ENCODE measurements at regions not wholly inside any gene's neighbourhood (a gene's known extent, or its start where the extent isn't known, plus 50 kb on each side); places are given as distances from the start of the nearest gene placed in this dataset.

DNA sequence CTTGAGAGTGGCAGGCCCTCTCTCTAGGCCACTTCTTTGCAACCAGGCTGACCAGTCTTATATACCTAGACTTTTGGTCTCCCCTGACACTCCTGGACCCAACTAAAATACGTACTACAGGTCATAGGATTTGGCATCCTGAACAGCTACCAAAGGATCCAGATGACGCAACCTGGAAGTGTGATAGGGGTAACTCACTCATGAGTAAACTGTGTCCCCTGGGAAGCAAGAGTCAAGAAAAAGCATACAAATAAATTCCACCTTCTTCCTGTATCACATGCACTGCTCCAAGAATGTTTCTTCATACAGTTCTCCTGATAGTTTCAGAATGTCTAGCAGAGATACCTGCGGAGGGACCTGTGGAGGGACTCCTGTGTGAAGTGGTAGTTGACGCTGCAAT, 172.3 kb downstream of the MDFIC start:
- no peaks in the 10 kb centered on the region for H3K9me3 ChIP-seq (ENCODE audit: control insufficient read depth in 2 of 3, insufficient read depth in 1 of 3, low read length in 3 of 3)
- no peak for FAIRE-seq
- intact Hi-C loops (cut with DNase I), result no loop called here
- no peaks in the 10 kb centered on the region for H3K27me3 ChIP-seq (ENCODE audit: control insufficient read depth, insufficient read depth, low read length)
- no peaks in the 10 kb centered on the region for H3K4me1 ChIP-seq (ENCODE audit: control insufficient read depth in 2 of 3, insufficient read depth in 2 of 3, low read depth in 1 of 3, low read length in 3 of 3)
- H3K9ac ChIP-seq (ENCODE audit: low read length in 3 of 3), result no peak overlapping the region
- H3K4me3 ChIP-seq (ENCODE audit: low read length in 3 of 3), result no peak overlapping the region
- no peak overlapping the region for H3K27ac ChIP-seq (ENCODE audit: low read depth in 2 of 2, low read length in 2 of 2)
- no peaks in the 10 kb centered on the region for H3K36me3 ChIP-seq (ENCODE audit: control insufficient read depth in 2 of 3, insufficient read depth in 3 of 3, low read length in 3 of 3)
- DNase-seq, result no peak
- TF ChIP-seq, protein P1, sequence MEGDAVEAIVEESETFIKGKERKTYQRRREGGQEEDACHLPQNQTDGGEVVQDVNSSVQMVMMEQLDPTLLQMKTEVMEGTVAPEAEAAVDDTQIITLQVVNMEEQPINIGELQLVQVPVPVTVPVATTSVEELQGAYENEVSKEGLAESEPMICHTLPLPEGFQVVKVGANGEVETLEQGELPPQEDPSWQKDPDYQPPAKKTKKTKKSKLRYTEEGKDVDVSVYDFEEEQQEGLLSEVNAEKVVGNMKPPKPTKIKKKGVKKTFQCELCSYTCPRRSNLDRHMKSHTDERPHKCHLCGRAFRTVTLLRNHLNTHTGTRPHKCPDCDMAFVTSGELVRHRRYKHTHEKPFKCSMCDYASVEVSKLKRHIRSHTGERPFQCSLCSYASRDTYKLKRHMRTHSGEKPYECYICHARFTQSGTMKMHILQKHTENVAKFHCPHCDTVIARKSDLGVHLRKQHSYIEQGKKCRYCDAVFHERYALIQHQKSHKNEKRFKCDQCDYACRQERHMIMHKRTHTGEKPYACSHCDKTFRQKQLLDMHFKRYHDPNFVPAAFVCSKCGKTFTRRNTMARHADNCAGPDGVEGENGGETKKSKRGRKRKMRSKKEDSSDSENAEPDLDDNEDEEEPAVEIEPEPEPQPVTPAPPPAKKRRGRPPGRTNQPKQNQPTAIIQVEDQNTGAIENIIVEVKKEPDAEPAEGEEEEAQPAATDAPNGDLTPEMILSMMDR (IDR thresholded peaks at IDR 0.05; ENCODE audit: borderline replicate concordance, extremely low read depth, insufficient read depth), result no peak

DNA sequence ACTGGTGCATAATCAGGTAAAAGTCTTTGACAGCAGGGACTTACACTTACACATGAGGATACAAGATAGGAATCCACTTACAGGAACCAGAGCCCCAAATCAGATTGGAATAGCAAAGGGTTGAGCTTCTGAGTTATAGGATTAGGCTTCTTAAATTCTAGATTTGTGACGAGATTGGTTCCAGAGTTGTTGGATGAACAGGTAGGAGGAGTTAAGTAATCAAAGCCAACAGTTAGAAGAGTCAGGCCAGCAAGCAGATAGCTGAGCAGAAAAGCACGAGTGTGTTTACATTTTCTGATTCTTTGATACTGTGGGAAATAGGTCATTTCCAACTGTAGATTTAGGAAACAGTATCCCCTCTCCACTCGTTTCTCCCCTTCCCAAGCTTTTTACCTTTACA, 167.0 kb downstream of the MDFIC start:
- no peak overlapping the region for H3K4me3 ChIP-seq (ENCODE audit: low read length in 3 of 3)
- TF ChIP-seq, protein P1 (IDR thresholded peaks at IDR 0.05; ENCODE audit: borderline replicate concordance, extremely low read depth, insufficient read depth), result no peak
- no peak for FAIRE-seq
- no peaks in the 10 kb centered on the region for H3K4me1 ChIP-seq (ENCODE audit: control insufficient read depth in 2 of 3, insufficient read depth in 2 of 3, low read depth in 1 of 3, low read length in 3 of 3)
- no peaks in the 10 kb centered on the region for H3K36me3 ChIP-seq (ENCODE audit: control insufficient read depth in 2 of 3, insufficient read depth in 3 of 3, low read length in 3 of 3)
- H3K27me3 ChIP-seq (ENCODE audit: control insufficient read depth, insufficient read depth, low read length), result no peaks in the 10 kb centered on the region
- no peaks in the 10 kb centered on the region for H3K9me3 ChIP-seq (ENCODE audit: control insufficient read depth in 2 of 3, insufficient read depth in 1 of 3, low read length in 3 of 3)
- H3K9ac ChIP-seq (ENCODE audit: low read length in 3 of 3), result no peak overlapping the region
- DNase-seq, result no peak
- H3K27ac ChIP-seq (ENCODE audit: low read depth in 2 of 2, low read length in 2 of 2), result no peak overlapping the region
- intact Hi-C loops (cut with DNase I), result no loop called here

DNA sequence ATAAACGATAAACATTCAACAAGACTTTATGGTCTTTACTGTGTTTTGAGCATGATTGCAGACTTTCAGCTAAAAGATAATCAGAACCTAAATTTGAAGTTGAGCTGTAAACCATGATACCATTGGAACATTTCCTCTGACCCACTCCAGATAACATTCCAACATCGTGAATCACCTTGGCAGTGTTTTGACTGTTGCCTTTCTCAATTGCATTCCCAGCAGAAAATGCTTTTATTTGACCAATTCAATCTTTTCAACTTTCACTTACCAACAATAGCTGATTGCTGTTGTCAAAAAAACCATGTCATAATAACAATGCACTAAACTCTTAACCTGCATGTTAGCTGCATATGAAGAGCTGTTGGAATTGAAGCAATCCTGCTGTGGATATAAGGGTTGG, 165.5 kb downstream of the MDFIC start:
- no peak overlapping the region for H3K27ac ChIP-seq (ENCODE audit: low read depth in 2 of 2, low read length in 2 of 2)
- FAIRE-seq, result no peak
- no peak overlapping the region for H3K4me3 ChIP-seq (ENCODE audit: low read length in 3 of 3)
- no peak for DNase-seq
- H3K4me1 ChIP-seq (ENCODE audit: control insufficient read depth in 2 of 3, insufficient read depth in 2 of 3, low read depth in 1 of 3, low read length in 3 of 3), result no peaks in the 10 kb centered on the region
- intact Hi-C loops (cut with DNase I), result no loop called here
- H3K9me3 ChIP-seq (ENCODE audit: control insufficient read depth in 2 of 3, insufficient read depth in 1 of 3, low read length in 3 of 3), result no peaks in the 10 kb centered on the region
- TF ChIP-seq, protein P1 (IDR thresholded peaks at IDR 0.05; ENCODE audit: borderline replicate concordance, extremely low read depth, insufficient read depth), result no peak
- H3K36me3 ChIP-seq (ENCODE audit: control insufficient read depth in 2 of 3, insufficient read depth in 3 of 3, low read length in 3 of 3), result no peaks in the 10 kb centered on the region
- H3K27me3 ChIP-seq (ENCODE audit: control insufficient read depth, insufficient read depth, low read length), result no peaks in the 10 kb centered on the region
- no peak overlapping the region for H3K9ac ChIP-seq (ENCODE audit: low read length in 3 of 3)

DNA sequence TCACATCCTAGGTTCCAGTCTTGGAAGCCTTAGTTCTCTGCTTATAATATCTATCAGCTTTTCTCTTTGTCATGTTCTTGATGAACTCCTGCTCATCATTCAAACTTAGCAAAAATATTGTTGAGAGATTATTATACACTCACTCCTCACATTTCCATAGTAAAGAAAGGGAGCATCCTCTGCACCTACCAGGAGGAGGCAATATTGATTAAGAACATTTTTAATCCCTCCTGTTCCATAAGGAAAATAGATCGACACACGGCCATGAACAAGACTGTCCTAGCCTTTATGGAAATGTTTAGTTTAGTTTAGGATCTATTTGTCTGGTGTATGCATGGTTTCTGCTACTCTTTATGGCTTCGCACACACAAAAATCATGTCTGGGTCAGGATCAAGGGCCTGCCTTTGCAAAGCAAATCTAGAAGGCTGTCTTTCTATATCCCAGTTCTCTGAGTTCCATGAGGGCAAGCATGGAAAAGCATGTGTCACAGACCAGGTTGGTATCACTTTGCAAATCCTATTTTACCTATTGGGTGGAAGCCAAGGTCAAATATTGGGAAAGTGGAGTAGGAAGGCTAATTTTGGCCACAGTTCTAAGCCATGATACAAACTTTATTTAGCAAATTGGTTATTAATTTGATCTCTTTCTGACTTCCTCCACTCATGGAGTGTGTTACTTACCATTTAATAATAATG, 164.4 kb downstream of the MDFIC start:
- intact Hi-C loops (cut with DNase I), result no loop called here

More for the DNA sequence above, 164.4 kb downstream of the MDFIC start:
- H3K4me1 ChIP-seq (ENCODE audit: control insufficient read depth in 2 of 3, insufficient read depth in 2 of 3, low read depth in 1 of 3, low read length in 3 of 3), result no peaks in the 10 kb centered on the region
- no peaks in the 10 kb centered on the region for H3K36me3 ChIP-seq (ENCODE audit: control insufficient read depth in 2 of 3, insufficient read depth in 3 of 3, low read length in 3 of 3)
- no peak overlapping the region for H3K4me3 ChIP-seq (ENCODE audit: low read length in 3 of 3)
- H3K27me3 ChIP-seq (ENCODE audit: control insufficient read depth, insufficient read depth, low read length), result no peaks in the 10 kb centered on the region
- FAIRE-seq (no peak), DNase-seq (no peak)
- no peaks in the 10 kb centered on the region for H3K9me3 ChIP-seq (ENCODE audit: control insufficient read depth in 2 of 3, insufficient read depth in 1 of 3, low read length in 3 of 3)
- TF ChIP-seq, protein P1 (IDR thresholded peaks at IDR 0.05; ENCODE audit: borderline replicate concordance, extremely low read depth, insufficient read depth), result no peak
- no peak overlapping the region for H3K27ac ChIP-seq (ENCODE audit: low read depth in 2 of 2, low read length in 2 of 2)
- no peak overlapping the region for H3K9ac ChIP-seq (ENCODE audit: low read length in 3 of 3)
